B cell (primary cell): ENCODE measurements at regions not wholly inside any gene's neighbourhood (a gene's known extent, or its start where the extent isn't known, plus 50 kb on each side); places are given as distances from the start of the nearest gene placed in this dataset.

Experiments used
- ATAC-seq: fragments of 200-7000 bp; cut with Tn5 transposase; one replicate; pipeline ENCODE4 v1.10.0; 2021; ENCODE audit warnings: low read depth, mild to moderate bottlenecking, moderate number of reproducible peaks, moderate library complexity
- CTCF ChIA-PET: fragments of 350-600 bp; sonication (Branson Sonifier 250); formaldehyde crosslinking; loops from one replicate; lab custom pipeline; 2021; ENCODE audit warnings: antibody characterized with exemption, inconsistent platforms; lab: Charles Lee
- POLR2A ChIA-PET: fragments of 350-600 bp; sonication (Branson Sonifier 250); formaldehyde crosslinking; loops from one replicate; lab custom pipeline; 2021; ENCODE audit warnings: antibody characterized with exemption; lab: Charles Lee
- DNase-seq: peaks from one replicate; pipeline ENCODE4 v3.0.0; 2013
- H2AFZ ChIP-seq: 2 replicates; pipeline ENCODE4 v1.6.1; 2012; ENCODE audit warnings: mild to moderate bottlenecking, low read depth, low read length; ENCODE audit not compliant: insufficient read depth, poor library complexity, severe bottlenecking
- H3K27ac ChIP-seq, 2 donors: 1 replicate in 1 of 2; 2 replicates in 1 of 2; pipeline ENCODE4 v1.5.1; 2012 to 2013; ENCODE audit warnings: low read length in 2 of 2, mild to moderate bottlenecking in 2 of 2, moderate library complexity in 1 of 2
- H3K27me3 ChIP-seq, 4 experiments: fragments of 200-600 bp in 1 of 4; sonication (generic) in 1 of 4; replicated peaks in 1 of 4; 1 replicate in 2 of 4; 2 replicates in 2 of 4; pipeline versions ENCODE4 v1.6.1 to v1.7.0; 2013 to 2016; ENCODE audit warnings: low read length in 3 of 4, mild to moderate bottlenecking in 2 of 4, mixed read lengths in 1 of 4, moderate library complexity in 1 of 4; ENCODE audit not compliant: insufficient read depth in 4 of 4, control insufficient read depth in 3 of 4; ENCODE audit errors: control extremely low read depth in 1 of 4
- H3K36me3 ChIP-seq, 2 experiments: replicated peaks in 1 of 2; 1 replicate in 1 of 2; 2 replicates in 1 of 2; pipeline versions ENCODE4 v1.6.1 to v1.7.1; 2013; ENCODE audit warnings: low read length in 1 of 2; ENCODE audit not compliant: insufficient read depth in 2 of 2, control insufficient read depth in 1 of 2; ENCODE audit errors: control extremely low read depth in 1 of 2, extremely low read depth in 1 of 2
- H3K4me1 ChIP-seq, 2 donors: fragments of 200-600 bp in 1 of 2; sonication (generic) in 1 of 2; 1 replicate in 1 of 2; 2 replicates in 1 of 2; pipeline versions ENCODE4 v1.5.1 to v1.6.1; 2013 to 2017; ENCODE audit warnings: low read length in 2 of 2; ENCODE audit not compliant: control insufficient read depth in 2 of 2, insufficient read depth in 2 of 2
- H3K4me2 ChIP-seq: replicated peaks from 2 replicates; pipeline ENCODE3; 2012; ENCODE audit warnings: mild to moderate bottlenecking, low read depth, low read length; ENCODE audit not compliant: poor library complexity, severe bottlenecking
- H3K4me3 ChIP-seq, 5 experiments: fragments of 200-600 bp in 1 of 5; sonication (generic) in 1 of 5; 1 replicate in 3 of 5; 2 replicates in 2 of 5; pipeline versions ENCODE4 v1.5.1 to v1.7.0; 2011 to 2016; ENCODE audit warnings: low read length in 4 of 5, mild to moderate bottlenecking in 4 of 5, low read depth in 2 of 5, control low read depth in 1 of 5, moderate library complexity in 1 of 5; ENCODE audit not compliant: insufficient read depth in 1 of 5; ENCODE audit errors: control extremely low read depth in 1 of 5, extremely low read depth in 1 of 5
- H3K79me2 ChIP-seq: fragments of 200-600 bp; sonication (generic); one replicate; pipeline ENCODE4 v1.6.0; 2016; ENCODE audit warnings: low read length; ENCODE audit not compliant: control insufficient read depth, insufficient read depth
- H3K9ac ChIP-seq: fragments of 200-600 bp; sonication (generic); 2 replicates; pipeline ENCODE4 v1.6.1; 2017; ENCODE audit warnings: mild to moderate bottlenecking, low read length, moderate library complexity
- H3K9me3 ChIP-seq, 3 donors: one replicate each; pipeline versions ENCODE4 v1.6.1 to v1.7.1; 2013; ENCODE audit warnings: low read length in 2 of 3; ENCODE audit not compliant: control insufficient read depth in 2 of 3, insufficient read depth in 1 of 3; ENCODE audit errors: control extremely low read depth in 1 of 3
- H4K20me1 ChIP-seq: 2 replicates; pipeline ENCODE4 v1.6.0; 2012; ENCODE audit warnings: mild to moderate bottlenecking, low read length; ENCODE audit not compliant: insufficient read depth, control insufficient read depth, poor library complexity, severe bottlenecking
- H3K27ac Mint-ChIP-seq: one replicate; pipeline ENCODE4 v1.8.0; 2021; ENCODE audit warnings: mixed read lengths
- H3K27me3 Mint-ChIP-seq: one replicate; pipeline ENCODE4 v1.8.0; 2021; ENCODE audit warnings: mixed read lengths
- H3K4me1 Mint-ChIP-seq: one replicate; pipeline ENCODE4 v1.8.0; 2021; ENCODE audit warnings: mixed read lengths
- H3K4me3 Mint-ChIP-seq: one replicate; pipeline ENCODE4 v1.8.0; 2021; ENCODE audit warnings: mixed read lengths
- H3K9me3 Mint-ChIP-seq: one replicate; pipeline ENCODE4 v1.8.0; 2022; ENCODE audit warnings: mixed read lengths; ENCODE audit not compliant: insufficient read depth
- EZH2 ChIP-seq: IDR thresholded peaks from 2 replicates; pipeline ENCODE4 v1.6.1; 2012; ENCODE audit warnings: borderline replicate concordance, low read depth, mild to moderate bottlenecking, moderate library complexity, low read length; ENCODE audit not compliant: insufficient read depth, poor library complexity, severe bottlenecking
- WGBS: methylation state at CpG from one replicate; pipeline ENCODE4 v1.1.5; 2013; ENCODE audit warnings: missing lambda C conversion rate; ENCODE audit not compliant: insufficient coverage; 5-methylcytosine and 5-hydroxymethylcytosine counted together
- intact Hi-C: fragments of 100-400 bp; cut with micrococcal nuclease; formaldehyde crosslinking; loops from one replicate; pipeline ENCODE4 v1.10.0; 2022
- TF ChIP-seq, protein P1 (sequence below): fragments of 200-600 bp; IDR thresholded peaks from one replicate; pipeline ENCODE4 v1.8.0; 2022; ENCODE audit warnings: antibody characterized with exemption, mild to moderate bottlenecking

DNA sequence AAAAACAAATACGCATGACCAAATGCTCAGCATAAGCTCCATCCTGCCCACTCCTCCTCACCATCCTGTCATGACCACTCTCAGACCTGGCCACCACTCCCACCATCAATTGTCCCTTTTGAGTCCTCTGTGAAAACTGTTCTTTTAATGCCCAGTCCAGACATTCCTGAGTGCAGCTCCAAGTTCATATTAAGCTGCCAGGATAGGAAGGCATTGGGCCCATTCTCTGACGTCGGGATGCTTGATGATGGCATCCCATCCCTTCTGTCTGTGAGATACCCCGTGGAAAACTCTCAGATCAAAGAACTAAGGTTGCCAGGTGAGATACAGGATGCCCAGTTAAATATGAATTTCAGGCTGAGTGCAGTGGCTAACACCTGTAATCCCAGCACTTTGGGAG is 89.9 kb upstream of the KIF5B start:
- no peak overlapping the region for H3K4me3 ChIP-seq
- H3K4me1 ChIP-seq: no peaks in the 10 kb centered on the region
- H3K27me3 Mint-ChIP-seq: peaks cover 3% of the 10 kb centered on the region
- peaks cover 3% of the 10 kb centered on the region for H3K9me3 Mint-ChIP-seq
- TF ChIP-seq, protein P1, sequence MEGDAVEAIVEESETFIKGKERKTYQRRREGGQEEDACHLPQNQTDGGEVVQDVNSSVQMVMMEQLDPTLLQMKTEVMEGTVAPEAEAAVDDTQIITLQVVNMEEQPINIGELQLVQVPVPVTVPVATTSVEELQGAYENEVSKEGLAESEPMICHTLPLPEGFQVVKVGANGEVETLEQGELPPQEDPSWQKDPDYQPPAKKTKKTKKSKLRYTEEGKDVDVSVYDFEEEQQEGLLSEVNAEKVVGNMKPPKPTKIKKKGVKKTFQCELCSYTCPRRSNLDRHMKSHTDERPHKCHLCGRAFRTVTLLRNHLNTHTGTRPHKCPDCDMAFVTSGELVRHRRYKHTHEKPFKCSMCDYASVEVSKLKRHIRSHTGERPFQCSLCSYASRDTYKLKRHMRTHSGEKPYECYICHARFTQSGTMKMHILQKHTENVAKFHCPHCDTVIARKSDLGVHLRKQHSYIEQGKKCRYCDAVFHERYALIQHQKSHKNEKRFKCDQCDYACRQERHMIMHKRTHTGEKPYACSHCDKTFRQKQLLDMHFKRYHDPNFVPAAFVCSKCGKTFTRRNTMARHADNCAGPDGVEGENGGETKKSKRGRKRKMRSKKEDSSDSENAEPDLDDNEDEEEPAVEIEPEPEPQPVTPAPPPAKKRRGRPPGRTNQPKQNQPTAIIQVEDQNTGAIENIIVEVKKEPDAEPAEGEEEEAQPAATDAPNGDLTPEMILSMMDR: no peak
- TF ChIP-seq EZH2: no peak
- no peaks in the 10 kb centered on the region for H3K36me3 ChIP-seq
- H3K4me1 Mint-ChIP-seq: no peaks in the 10 kb centered on the region
- no peak overlapping the region for H3K4me3 Mint-ChIP-seq
- no peak for ATAC-seq
- peaks cover 0 to 4% (median 0%) of the 10 kb centered on the region in 3 donors for H3K9me3 ChIP-seq
- intact Hi-C loops: no loop called here
- WGBS: 100% methylated on average over 4 of the region's 4 CpGs
- H3K4me2 ChIP-seq: no peak overlapping the region
- no peak overlapping the region for H2AFZ ChIP-seq
- no peak overlapping the region for H3K9ac ChIP-seq
- H3K27me3 ChIP-seq: no peaks in the 10 kb centered on the region
- no peaks in the 10 kb centered on the region for H4K20me1 ChIP-seq
- H3K27ac ChIP-seq: no peak overlapping the region
- POLR2A ChIA-PET: no interaction called here
- CTCF ChIA-PET: no interaction called here
- H3K27ac Mint-ChIP-seq: no peak overlapping the region
- H3K79me2 ChIP-seq: no peaks in the 10 kb centered on the region
- DNase-seq: no peak

DNA sequence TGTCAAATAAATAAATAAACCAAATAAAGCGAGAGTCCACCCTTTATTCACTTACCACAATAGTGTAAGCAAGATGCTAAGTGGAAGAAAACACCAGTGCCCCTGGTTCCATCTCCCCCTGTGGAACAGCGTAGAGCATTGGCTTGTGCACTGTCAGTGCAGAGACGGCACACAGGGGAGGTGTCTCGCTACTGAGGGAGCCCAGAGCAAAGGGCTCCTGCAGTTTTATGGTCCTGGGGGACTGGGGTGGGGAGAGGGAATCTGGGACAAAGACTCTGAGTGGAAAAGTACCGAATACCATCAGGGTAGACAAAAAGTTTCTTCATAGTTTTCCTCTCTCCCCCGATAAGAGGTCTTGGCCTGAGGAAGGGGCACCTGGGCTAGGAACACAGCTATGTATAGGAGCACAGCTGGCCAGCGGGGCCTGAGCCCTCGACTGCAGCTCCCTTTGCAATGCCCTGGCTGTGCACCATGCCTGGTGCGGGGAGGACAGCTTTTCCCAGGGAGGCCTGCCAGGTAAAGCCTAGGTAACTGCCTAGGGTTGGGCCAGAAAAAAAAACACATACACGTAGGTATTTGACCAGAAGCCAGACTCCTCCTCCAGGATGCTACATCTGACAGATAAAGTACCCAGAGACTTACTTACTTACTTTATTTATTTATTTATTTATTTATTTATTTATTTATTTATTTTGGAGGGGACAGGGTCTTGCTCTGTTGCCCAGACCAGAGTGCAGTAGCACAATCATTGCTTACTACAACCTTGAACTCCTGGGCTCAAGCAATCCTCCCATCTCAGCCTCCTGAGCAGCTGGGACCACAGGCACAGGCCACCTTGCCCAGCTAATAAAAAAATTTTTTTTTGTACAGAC is 88.8 kb upstream of the KIF5B start:
- Histone ChIP-seq H3K9me3 (peaks cover 0 to 4% (median 0%) of the 10 kb centered on the region in 3 donors), H3K4me1 (no peaks in the 10 kb centered on the region), H3K27ac (no peak overlapping the region), H2AFZ (no peak overlapping the region), H3K79me2 (no peaks in the 10 kb centered on the region), H3K36me3 (no peaks in the 10 kb centered on the region), H4K20me1 (no peaks in the 10 kb centered on the region), H3K27me3 (no peaks in the 10 kb centered on the region), H3K9ac (no peak overlapping the region), H3K4me2 (no peak overlapping the region), H3K4me3 (no peak overlapping the region)
- Mint-ChIP-seq H3K27ac (no peak overlapping the region), H3K4me1 (no peaks in the 10 kb centered on the region), H3K9me3 (peaks cover 3% of the 10 kb centered on the region), H3K4me3 (no peak overlapping the region), H3K27me3 (peaks cover 3% of the 10 kb centered on the region)
- no peak for DNase-seq
- WGBS: 89% methylated on average over 8 of the region's 10 CpGs
- ChIA-PET POLR2A (no interaction called here), CTCF (no interaction called here)
- no peak for ATAC-seq
- intact Hi-C loops: no loop called here
- TF ChIP-seq, protein P1: no peak
- TF ChIP-seq EZH2: no peak
